A549 (cell line): ENCODE measurements at regions not wholly inside any gene's neighbourhood (a gene's known extent, or its start where the extent isn't known, plus 50 kb on each side); places are given as distances from the start of the nearest gene placed in this dataset.

Experiments
- ATAC-seq, 2 experiments: fragments of 200-7000 bp in 1 of 2; fragments of >200 bp in 1 of 2; cut with Nextera tagmentation in 1 of 2; cut with Tn5 transposase in 1 of 2; 3 replicates each; pipeline versions ENCODE4 v1.8.0 to v1.9.1; 2018 to 2020; ENCODE audit warnings: mild to moderate bottlenecking in 1 of 2, moderate library complexity in 1 of 2
- CTCF ChIA-PET: fragments of 300-600 bp; sonication (Branson Sonifier 250); formaldehyde crosslinking; extraction: SDS; loops from one replicate; lab custom pipeline; 2021; ENCODE audit warnings: antibody characterized with exemption, inconsistent platforms; lab: Yijun Ruan, JAX
- POLR2A ChIA-PET: fragments of 350-600 bp; formaldehyde crosslinking; extraction: SDS; loops from one replicate; lab custom pipeline; 2021; ENCODE audit warnings: antibody characterized with exemption, inconsistent platforms; lab: Yijun Ruan, JAX
- DNase-seq, 2 experiments: peaks; one replicate each; pipeline versions ENCODE4 v3.0.0 to v3.0.0-alpha.2; 2011 to 2016; ENCODE audit warnings: low read depth in 1 of 2, low spot score in 1 of 2
- FAIRE-seq: peaks from 2 replicates; lab custom pipeline; 2011; peaks lifted over from hg19 to GRCh38; lab: Jason Lieb, UNC
- H3K27ac ChIP-seq, 2 experiments: fragments of >200 bp; sonication (Bioruptor Twin); formaldehyde crosslinking; 3 replicates each; pipeline ENCODE4 v1.5.1; 2016 to 2017
- H3K4me1 ChIP-seq: fragments of >200 bp; sonication (Bioruptor Twin); formaldehyde crosslinking; 3 replicates; pipeline ENCODE4 v1.6.1; 2016
- H3K4me2 ChIP-seq: fragments of >200 bp; sonication (Bioruptor Twin); formaldehyde crosslinking; 3 replicates; pipeline ENCODE4 v1.6.1; 2016
- H3K4me3 ChIP-seq: fragments of >200 bp; sonication (Bioruptor Twin); formaldehyde crosslinking; 3 replicates; pipeline ENCODE4 v1.5.1; 2016
- H3K9me3 ChIP-seq: fragments of >200 bp; sonication (Bioruptor Twin); formaldehyde crosslinking; 3 replicates; pipeline ENCODE4 v1.6.1; 2016
- CBX2 ChIP-seq: fragments of 200-600 bp; sonication (generic); IDR thresholded peaks from 2 replicates; pipeline ENCODE4 v1.6.1; 2016; ENCODE audit warnings: low read depth, mild to moderate bottlenecking, borderline replicate concordance
- CBX8 ChIP-seq: fragments of 200-600 bp; sonication (generic); IDR thresholded peaks from 2 replicates; pipeline ENCODE4 v1.6.1; 2016
- CHD2 ChIP-seq: fragments of 150-350 bp; IDR thresholded peaks from 2 replicates; pipeline ENCODE4 v1.6.1; 2014; ENCODE audit warnings: low read length; ENCODE audit not compliant: partially characterized antibody
- FOXS1 ChIP-seq: fragments of 250-450 bp; sonication (Bioruptor Pico); IDR thresholded peaks from 2 replicates; pipeline ENCODE4 v1.5.0; 2020; ENCODE audit warnings: mild to moderate bottlenecking, moderate library complexity
- HOXB5 ChIP-seq: fragments of 250-450 bp; sonication (Bioruptor Pico); IDR thresholded peaks from 2 replicates; pipeline ENCODE4 v1.5.0; 2020; ENCODE audit warnings: mild to moderate bottlenecking, moderate library complexity
- KDM1A ChIP-seq: fragments of 200-600 bp; sonication (generic); IDR thresholded peaks from 2 replicates; pipeline ENCODE4 v1.6.1; 2016; ENCODE audit warnings: low read depth, mild to moderate bottlenecking
- NFE2L2 ChIP-seq: fragments of 150-350 bp; conservative IDR thresholded peaks from 2 replicates; pipeline ENCODE4 v1.6.1; 2014; ENCODE audit warnings: low read length
- NR3C1 ChIP-seq: fragments of >200 bp; sonication (Bioruptor Twin); formaldehyde crosslinking; IDR thresholded peaks from 3 replicates; pipeline ENCODE4 v1.6.1; 2017
- POLR2A ChIP-seq: IDR thresholded peaks from 2 replicates; pipeline ENCODE4 v1.6.1; 2012; ENCODE audit warnings: mild to moderate bottlenecking, low read length
- POLR2AphosphoS2 ChIP-seq: conservative IDR thresholded peaks from 2 replicates; pipeline ENCODE4 v1.6.1; 2012; ENCODE audit warnings: low read length, improper control_type of control experiment, inconsistent platforms
- RARB ChIP-seq: fragments of 250-450 bp; sonication (Bioruptor Pico); IDR thresholded peaks from 2 replicates; pipeline ENCODE4 v1.8.0; 2021; ENCODE audit warnings: mild to moderate bottlenecking, moderate library complexity
- RCOR1 ChIP-seq: fragments of 150-350 bp; IDR thresholded peaks from 2 replicates; pipeline ENCODE4 v1.6.1; 2014; ENCODE audit warnings: antibody characterized with exemption, low read length, low read depth
- SMC3 ChIP-seq: fragments of >200 bp; sonication (Bioruptor Twin); formaldehyde crosslinking; IDR thresholded peaks from 3 replicates; pipeline ENCODE4 v1.6.1; 2018; ENCODE audit warnings: inconsistent platforms
- SREBF2 ChIP-seq: fragments of 450-650 bp; IDR thresholded peaks from 2 replicates; pipeline ENCODE4 v1.6.1; 2014; ENCODE audit warnings: mild to moderate bottlenecking, moderate library complexity
- TFCP2L1 ChIP-seq: fragments of 250-450 bp; sonication (Bioruptor Pico); IDR thresholded peaks from 2 replicates; pipeline ENCODE4 v1.5.0; 2021; ENCODE audit warnings: mild to moderate bottlenecking
- ZC3H11A ChIP-seq: fragments of 450-650 bp; IDR thresholded peaks from 2 replicates; pipeline ENCODE4 v1.6.1; 2014; ENCODE audit warnings: antibody characterized with exemption, mild to moderate bottlenecking
- ZFP36 ChIP-seq: fragments of 450-650 bp; IDR thresholded peaks from 2 replicates; pipeline ENCODE4 v1.6.1; 2014; ENCODE audit warnings: borderline replicate concordance; ENCODE audit not compliant: partially characterized antibody
- ZSCAN20 ChIP-seq: fragments of 250-450 bp; sonication (Bioruptor Pico); IDR thresholded peaks from 2 replicates; pipeline ENCODE4 v1.8.0; 2022; ENCODE audit warnings: mild to moderate bottlenecking, moderate library complexity
- WGBS: methylation state at CpG from one replicate; pipeline ENCODE4 v1.1.6; 2017; ENCODE audit errors: missing lambda C conversion rate; 5-methylcytosine and 5-hydroxymethylcytosine counted together
- TF ChIP-seq, protein P1 (sequence below): IDR thresholded peaks from 2 replicates; pipeline ENCODE4 v1.6.1; 2012
- TF ChIP-seq, protein P2 (sequence below): fragments of 200-600 bp; sonication (generic); IDR thresholded peaks from 2 replicates; pipeline ENCODE4 v1.6.1; 2016; ENCODE audit warnings: antibody characterized with exemption, mild to moderate bottlenecking, moderate library complexity
- TF ChIP-seq, protein P3 (sequence below): fragments of 450-650 bp; IDR thresholded peaks from 2 replicates; pipeline ENCODE4 v1.6.1; 2014; ENCODE audit warnings: antibody characterized with exemption
- TF ChIP-seq, protein P4 (sequence below): fragments of 250-450 bp; sonication (Bioruptor Pico); IDR thresholded peaks from 2 replicates; pipeline ENCODE4 v1.5.0; 2020; ENCODE audit warnings: low read depth, mild to moderate bottlenecking, moderate library complexity

DNA sequence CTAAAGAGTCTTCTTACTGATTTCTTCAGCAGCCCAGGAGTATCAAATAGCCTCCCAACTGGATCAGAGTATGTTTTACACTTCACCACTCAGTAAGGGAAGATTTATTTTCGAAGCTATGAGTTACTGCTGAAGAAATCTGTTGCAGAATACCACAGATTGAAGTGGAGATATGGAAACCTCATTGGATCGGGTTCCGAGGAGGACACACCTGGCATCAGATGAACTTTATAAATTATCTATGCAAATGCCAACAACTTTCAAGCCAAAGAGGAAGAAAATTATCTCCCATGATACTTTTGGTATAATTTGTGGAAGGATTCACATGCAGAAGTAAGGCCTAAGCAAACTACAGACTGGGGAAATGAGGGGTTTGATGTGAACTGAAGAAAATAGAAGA is 515.9 kb upstream of the NDST4 start:
- no peak for ATAC-seq
- no peak for FAIRE-seq
- no peak overlapping the region for H3K4me2 ChIP-seq
- no peak for TF ChIP-seq POLR2AphosphoS2
- TF ChIP-seq, protein P1, sequence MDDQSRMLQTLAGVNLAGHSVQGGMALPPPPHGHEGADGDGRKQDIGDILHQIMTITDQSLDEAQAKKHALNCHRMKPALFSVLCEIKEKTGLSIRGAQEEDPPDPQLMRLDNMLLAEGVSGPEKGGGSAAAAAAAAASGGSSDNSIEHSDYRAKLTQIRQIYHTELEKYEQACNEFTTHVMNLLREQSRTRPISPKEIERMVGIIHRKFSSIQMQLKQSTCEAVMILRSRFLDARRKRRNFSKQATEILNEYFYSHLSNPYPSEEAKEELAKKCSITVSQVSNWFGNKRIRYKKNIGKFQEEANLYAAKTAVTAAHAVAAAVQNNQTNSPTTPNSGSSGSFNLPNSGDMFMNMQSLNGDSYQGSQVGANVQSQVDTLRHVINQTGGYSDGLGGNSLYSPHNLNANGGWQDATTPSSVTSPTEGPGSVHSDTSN: no peak
- TF ChIP-seq NR3C1: no peak
- no peak for TF ChIP-seq POLR2A
- TF ChIP-seq TFCP2L1: no peak
- TF ChIP-seq ZC3H11A: no peak
- no peak for TF ChIP-seq FOXS1 (CRISPR knock-in tag)
- no peak overlapping the region for H3K27ac ChIP-seq
- 17% methylated on average over 3 of the region's 3 CpGs for WGBS
- no peak for DNase-seq
- no peaks in the 10 kb centered on the region for H3K4me1 ChIP-seq
- CTCF ChIA-PET: no interaction called here
- H3K4me3 ChIP-seq: no peak overlapping the region
- POLR2A ChIA-PET: no interaction called here
- no peaks in the 10 kb centered on the region for H3K9me3 ChIP-seq

DNA sequence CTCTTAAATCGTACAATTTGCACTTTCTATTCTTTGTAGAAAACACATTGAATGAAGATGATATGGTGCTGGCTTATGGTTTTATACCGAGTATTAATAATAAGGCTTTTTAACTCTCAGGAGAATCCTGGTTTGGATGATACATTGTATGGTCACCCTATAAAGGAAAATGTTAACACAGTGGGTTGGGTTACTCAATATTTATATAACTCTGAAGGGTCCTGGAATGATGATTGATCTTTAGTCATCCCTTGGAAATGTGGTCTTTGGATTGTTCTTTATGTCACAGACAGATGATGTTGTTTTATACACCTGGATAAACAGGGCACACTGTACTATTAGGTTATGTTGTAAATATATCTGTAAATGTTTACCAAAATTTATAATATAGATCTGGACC is 496.2 kb upstream of the NDST4 start:
- WGBS: 11% methylated on average over 2 of the region's 2 CpGs
- TF ChIP-seq CHD2 (no peak), RCOR1 (no peak), CBX2 (no peak), SREBF2 (no peak), ZFP36 (no peak), ZSCAN20 (no peak)
- TF ChIP-seq, protein P2, sequence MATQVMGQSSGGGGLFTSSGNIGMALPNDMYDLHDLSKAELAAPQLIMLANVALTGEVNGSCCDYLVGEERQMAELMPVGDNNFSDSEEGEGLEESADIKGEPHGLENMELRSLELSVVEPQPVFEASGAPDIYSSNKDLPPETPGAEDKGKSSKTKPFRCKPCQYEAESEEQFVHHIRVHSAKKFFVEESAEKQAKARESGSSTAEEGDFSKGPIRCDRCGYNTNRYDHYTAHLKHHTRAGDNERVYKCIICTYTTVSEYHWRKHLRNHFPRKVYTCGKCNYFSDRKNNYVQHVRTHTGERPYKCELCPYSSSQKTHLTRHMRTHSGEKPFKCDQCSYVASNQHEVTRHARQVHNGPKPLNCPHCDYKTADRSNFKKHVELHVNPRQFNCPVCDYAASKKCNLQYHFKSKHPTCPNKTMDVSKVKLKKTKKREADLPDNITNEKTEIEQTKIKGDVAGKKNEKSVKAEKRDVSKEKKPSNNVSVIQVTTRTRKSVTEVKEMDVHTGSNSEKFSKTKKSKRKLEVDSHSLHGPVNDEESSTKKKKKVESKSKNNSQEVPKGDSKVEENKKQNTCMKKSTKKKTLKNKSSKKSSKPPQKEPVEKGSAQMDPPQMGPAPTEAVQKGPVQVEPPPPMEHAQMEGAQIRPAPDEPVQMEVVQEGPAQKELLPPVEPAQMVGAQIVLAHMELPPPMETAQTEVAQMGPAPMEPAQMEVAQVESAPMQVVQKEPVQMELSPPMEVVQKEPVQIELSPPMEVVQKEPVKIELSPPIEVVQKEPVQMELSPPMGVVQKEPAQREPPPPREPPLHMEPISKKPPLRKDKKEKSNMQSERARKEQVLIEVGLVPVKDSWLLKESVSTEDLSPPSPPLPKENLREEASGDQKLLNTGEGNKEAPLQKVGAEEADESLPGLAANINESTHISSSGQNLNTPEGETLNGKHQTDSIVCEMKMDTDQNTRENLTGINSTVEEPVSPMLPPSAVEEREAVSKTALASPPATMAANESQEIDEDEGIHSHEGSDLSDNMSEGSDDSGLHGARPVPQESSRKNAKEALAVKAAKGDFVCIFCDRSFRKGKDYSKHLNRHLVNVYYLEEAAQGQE: no peak
- no peak overlapping the region for H3K4me2 ChIP-seq
- ChIA-PET POLR2A (no interaction called here), CTCF (no interaction called here)
- no peak overlapping the region for H3K27ac ChIP-seq
- FAIRE-seq: no peak
- H3K4me1 ChIP-seq: no peaks in the 10 kb centered on the region
- DNase-seq: no peak
- H3K9me3 ChIP-seq: no peaks in the 10 kb centered on the region
- no peak overlapping the region for H3K4me3 ChIP-seq
- no peak for ATAC-seq

DNA sequence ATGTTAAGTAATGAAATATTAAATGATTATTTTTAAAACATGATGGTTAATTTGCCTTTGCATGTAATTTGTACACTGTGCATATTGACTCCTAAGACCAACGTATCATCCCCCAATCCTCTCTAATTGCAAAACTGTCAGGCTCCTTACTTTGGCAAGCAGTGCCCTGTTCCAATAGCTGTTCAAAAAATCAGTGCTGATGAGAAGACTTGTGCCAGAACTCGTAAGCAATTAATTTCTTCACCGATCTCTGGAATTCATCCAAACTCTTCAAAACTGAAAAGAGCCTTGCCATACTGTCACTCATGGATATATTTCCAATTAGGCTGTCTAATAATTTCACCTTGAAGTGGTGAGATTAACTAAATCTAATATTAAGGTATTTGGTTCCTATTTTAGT is 493.9 kb upstream of the NDST4 start:
- Histone ChIP-seq H3K4me1 (no peaks in the 10 kb centered on the region), H3K4me2 (no peak overlapping the region), H3K9me3 (no peaks in the 10 kb centered on the region), H3K27ac (no peak overlapping the region), H3K4me3 (no peak overlapping the region)
- ChIA-PET CTCF (no interaction called here), POLR2A (no interaction called here)
- FAIRE-seq: no peak
- no peak for DNase-seq
- 28% methylated on average over 3 of the region's 3 CpGs for WGBS
- no peak for ATAC-seq
- TF ChIP-seq, protein P1: no peak
- no peak for TF ChIP-seq NR3C1
- TF ChIP-seq KDM1A: no peak
- no peak for TF ChIP-seq NFE2L2
- TF ChIP-seq, protein P3, sequence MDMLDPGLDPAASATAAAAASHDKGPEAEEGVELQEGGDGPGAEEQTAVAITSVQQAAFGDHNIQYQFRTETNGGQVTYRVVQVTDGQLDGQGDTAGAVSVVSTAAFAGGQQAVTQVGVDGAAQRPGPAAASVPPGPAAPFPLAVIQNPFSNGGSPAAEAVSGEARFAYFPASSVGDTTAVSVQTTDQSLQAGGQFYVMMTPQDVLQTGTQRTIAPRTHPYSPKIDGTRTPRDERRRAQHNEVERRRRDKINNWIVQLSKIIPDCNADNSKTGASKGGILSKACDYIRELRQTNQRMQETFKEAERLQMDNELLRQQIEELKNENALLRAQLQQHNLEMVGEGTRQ: no peak
- TF ChIP-seq, protein P4, sequence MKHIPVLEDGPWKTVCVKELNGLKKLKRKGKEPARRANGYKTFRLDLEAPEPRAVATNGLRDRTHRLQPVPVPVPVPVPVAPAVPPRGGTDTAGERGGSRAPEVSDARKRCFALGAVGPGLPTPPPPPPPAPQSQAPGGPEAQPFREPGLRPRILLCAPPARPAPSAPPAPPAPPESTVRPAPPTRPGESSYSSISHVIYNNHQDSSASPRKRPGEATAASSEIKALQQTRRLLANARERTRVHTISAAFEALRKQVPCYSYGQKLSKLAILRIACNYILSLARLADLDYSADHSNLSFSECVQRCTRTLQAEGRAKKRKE (CRISPR knock-in tag): no peak
- no peak for TF ChIP-seq POLR2A
- TF ChIP-seq SREBF2: no peak
- TF ChIP-seq ZSCAN20: no peak
- TF ChIP-seq RARB (CRISPR knock-in tag): no peak
- TF ChIP-seq CHD2: no peak
- TF ChIP-seq SMC3: no peak
- TF ChIP-seq CBX8: no peak
- no peak for TF ChIP-seq HOXB5 (CRISPR knock-in tag)
